HEK293 (cell line): ENCODE measurements at regions not wholly inside any gene's neighbourhood (a gene's known extent, or its start where the extent isn't known, plus 50 kb on each side); places are given as distances from the start of the nearest gene placed in this dataset.

Source experiments
- CTCF ChIP-seq: fragments of 450-650 bp; formaldehyde crosslinking; IDR thresholded peaks from 2 replicates; pipeline ENCODE4 v1.5.1; 2016; ENCODE audit warnings: missing biosample characterization, missing genetic modification characterization
- ZNF558 ChIP-seq: fragments of 450-650 bp; formaldehyde crosslinking; IDR thresholded peaks from 2 replicates; pipeline ENCODE4 v1.5.1; 2016; ENCODE audit warnings: missing biosample characterization, missing genetic modification characterization
- ZNF707 ChIP-seq: fragments of 450-650 bp; formaldehyde crosslinking; IDR thresholded peaks from 2 replicates; pipeline ENCODE4 v1.5.1; 2016; ENCODE audit warnings: missing biosample characterization, missing genetic modification characterization
- ZNF76 ChIP-seq: fragments of 450-650 bp; formaldehyde crosslinking; IDR thresholded peaks from 2 replicates; pipeline ENCODE4; 2016; ENCODE audit warnings: low read depth, missing biosample characterization, missing genetic modification characterization, borderline replicate concordance
- TF ChIP-seq, protein P1 (sequence below): fragments of 450-650 bp; formaldehyde crosslinking; IDR thresholded peaks from 2 replicates; pipeline ENCODE4 v1.5.1; 2016; ENCODE audit warnings: missing biosample characterization, missing genetic modification characterization

DNA sequence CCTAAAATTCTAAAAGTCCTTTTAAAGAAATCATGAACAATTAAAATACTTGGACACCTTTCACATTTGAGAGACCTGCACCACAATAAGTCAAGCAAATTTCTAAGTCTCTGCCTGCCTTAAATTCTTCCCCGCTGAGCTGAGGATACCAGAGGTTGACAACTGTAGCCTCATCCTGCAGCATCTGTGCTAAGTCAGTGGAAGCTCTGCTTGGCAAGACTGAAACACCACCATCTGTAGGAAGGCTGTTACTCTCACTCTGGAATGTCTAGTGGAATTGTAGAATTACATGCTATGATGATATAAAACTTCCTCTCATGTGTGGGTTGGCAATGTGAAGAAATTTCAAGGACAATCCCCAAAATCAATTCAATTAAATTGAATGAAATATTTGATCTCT is 1756.5 kb downstream of the NCAM2 start:
- TF ChIP-seq ZNF76 = no peak
- no peak for TF ChIP-seq ZNF707 (tag by site-specific recombination)
- no peak for TF ChIP-seq CTCF (tag by site-specific recombination)
- TF ChIP-seq, protein P1, sequence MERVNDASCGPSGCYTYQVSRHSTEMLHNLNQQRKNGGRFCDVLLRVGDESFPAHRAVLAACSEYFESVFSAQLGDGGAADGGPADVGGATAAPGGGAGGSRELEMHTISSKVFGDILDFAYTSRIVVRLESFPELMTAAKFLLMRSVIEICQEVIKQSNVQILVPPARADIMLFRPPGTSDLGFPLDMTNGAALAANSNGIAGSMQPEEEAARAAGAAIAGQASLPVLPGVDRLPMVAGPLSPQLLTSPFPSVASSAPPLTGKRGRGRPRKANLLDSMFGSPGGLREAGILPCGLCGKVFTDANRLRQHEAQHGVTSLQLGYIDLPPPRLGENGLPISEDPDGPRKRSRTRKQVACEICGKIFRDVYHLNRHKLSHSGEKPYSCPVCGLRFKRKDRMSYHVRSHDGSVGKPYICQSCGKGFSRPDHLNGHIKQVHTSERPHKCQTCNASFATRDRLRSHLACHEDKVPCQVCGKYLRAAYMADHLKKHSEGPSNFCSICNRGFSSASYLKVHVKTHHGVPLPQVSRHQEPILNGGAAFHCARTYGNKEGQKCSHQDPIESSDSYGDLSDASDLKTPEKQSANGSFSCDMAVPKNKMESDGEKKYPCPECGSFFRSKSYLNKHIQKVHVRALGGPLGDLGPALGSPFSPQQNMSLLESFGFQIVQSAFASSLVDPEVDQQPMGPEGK (tag by site-specific recombination) = no peak
- TF ChIP-seq ZNF558 (tag by site-specific recombination) = no peak
